A549 (cell line): ENCODE measurements at regions not wholly inside any gene's neighbourhood (a gene's known extent, or its start where the extent isn't known, plus 50 kb on each side); places are given as distances from the start of the nearest gene placed in this dataset.

Experiments
- ATAC-seq, 2 experiments: fragments of 200-7000 bp in 1 of 2; fragments of >200 bp in 1 of 2; cut with Nextera tagmentation in 1 of 2; cut with Tn5 transposase in 1 of 2; 3 replicates each; pipeline versions ENCODE4 v1.8.0 to v1.9.1; 2018 to 2020; ENCODE audit warnings: mild to moderate bottlenecking in 1 of 2, moderate library complexity in 1 of 2
- CTCF ChIA-PET: fragments of 300-600 bp; sonication (Branson Sonifier 250); formaldehyde crosslinking; extraction: SDS; loops from one replicate; lab custom pipeline; 2021; ENCODE audit warnings: antibody characterized with exemption, inconsistent platforms; lab: Yijun Ruan, JAX
- POLR2A ChIA-PET: fragments of 350-600 bp; formaldehyde crosslinking; extraction: SDS; loops from one replicate; lab custom pipeline; 2021; ENCODE audit warnings: antibody characterized with exemption, inconsistent platforms; lab: Yijun Ruan, JAX
- DNase-seq, 2 experiments: peaks; one replicate each; pipeline versions ENCODE4 v3.0.0 to v3.0.0-alpha.2; 2011 to 2016; ENCODE audit warnings: low read depth in 1 of 2, low spot score in 1 of 2
- FAIRE-seq: peaks from 2 replicates; lab custom pipeline; 2011; peaks lifted over from hg19 to GRCh38; lab: Jason Lieb, UNC
- H3K27ac ChIP-seq, 2 experiments: fragments of >200 bp; sonication (Bioruptor Twin); formaldehyde crosslinking; 3 replicates each; pipeline ENCODE4 v1.5.1; 2016 to 2017
- H3K4me1 ChIP-seq: fragments of >200 bp; sonication (Bioruptor Twin); formaldehyde crosslinking; 3 replicates; pipeline ENCODE4 v1.6.1; 2016
- H3K4me2 ChIP-seq: fragments of >200 bp; sonication (Bioruptor Twin); formaldehyde crosslinking; 3 replicates; pipeline ENCODE4 v1.6.1; 2016
- H3K4me3 ChIP-seq: fragments of >200 bp; sonication (Bioruptor Twin); formaldehyde crosslinking; 3 replicates; pipeline ENCODE4 v1.5.1; 2016
- H3K9me3 ChIP-seq: fragments of >200 bp; sonication (Bioruptor Twin); formaldehyde crosslinking; 3 replicates; pipeline ENCODE4 v1.6.1; 2016
- BCL3 ChIP-seq: fragments of >200 bp; sonication (Bioruptor Twin); formaldehyde crosslinking; IDR thresholded peaks from 3 replicates; pipeline ENCODE4 v1.6.1; 2016
- CBX2 ChIP-seq: fragments of 200-600 bp; sonication (generic); IDR thresholded peaks from 2 replicates; pipeline ENCODE4 v1.6.1; 2016; ENCODE audit warnings: low read depth, mild to moderate bottlenecking, borderline replicate concordance
- E2F6 ChIP-seq: IDR thresholded peaks from 2 replicates; pipeline ENCODE4 v1.6.1; 2012; ENCODE audit warnings: low read depth, borderline replicate concordance
- EHF ChIP-seq: fragments of 250-450 bp; sonication (Bioruptor Pico); IDR thresholded peaks from 2 replicates; pipeline ENCODE4 v1.5.0; 2020; ENCODE audit warnings: mild to moderate bottlenecking
- EHMT2 ChIP-seq: fragments of 200-600 bp; sonication (generic); IDR thresholded peaks from 2 replicates; pipeline ENCODE4 v1.6.1; 2016; ENCODE audit warnings: antibody characterized with exemption, low read depth, mild to moderate bottlenecking, moderate library complexity
- ESRRA ChIP-seq: fragments of 150-350 bp; IDR thresholded peaks from 2 replicates; pipeline ENCODE4 v1.6.1; 2014; ENCODE audit warnings: mild to moderate bottlenecking, low read length, borderline replicate concordance
- FOSL2 ChIP-seq, 2 experiments: fragments of 450-650 bp in 1 of 2; fragments of >200 bp in 1 of 2; sonication (Bioruptor Twin) in 1 of 2; formaldehyde crosslinking; IDR thresholded peaks; 2 replicates each; pipeline versions ENCODE4 v1.5.0 to v1.6.1; 2016 to 2020; ENCODE audit warnings: mild to moderate bottlenecking in 1 of 2, moderate library complexity in 1 of 2
- FOXS1 ChIP-seq: fragments of 250-450 bp; sonication (Bioruptor Pico); IDR thresholded peaks from 2 replicates; pipeline ENCODE4 v1.5.0; 2020; ENCODE audit warnings: mild to moderate bottlenecking, moderate library complexity
- GATA3 ChIP-seq: IDR thresholded peaks from 2 replicates; pipeline ENCODE4 v1.6.1; 2012; ENCODE audit warnings: borderline replicate concordance
- HDAC2 ChIP-seq: fragments of 200-600 bp; sonication (generic); IDR thresholded peaks from 2 replicates; pipeline ENCODE4 v1.6.1; 2016
- HOXA7 ChIP-seq: fragments of 250-450 bp; sonication (Bioruptor Pico); IDR thresholded peaks from 2 replicates; pipeline ENCODE4 v1.5.0; 2020; ENCODE audit warnings: mild to moderate bottlenecking, moderate library complexity
- HOXB13 ChIP-seq: fragments of 250-450 bp; sonication (Bioruptor Pico); IDR thresholded peaks from 2 replicates; pipeline ENCODE4 v1.5.0; 2020; ENCODE audit warnings: low read depth, mild to moderate bottlenecking, moderate library complexity
- JUN ChIP-seq, 2 experiments: fragments of >200 bp; sonication (Bioruptor Twin); formaldehyde crosslinking; IDR thresholded peaks; 2 replicates in 1 of 2; 3 replicates in 1 of 2; pipeline ENCODE4 v1.6.1; 2016 to 2017
- MAFK ChIP-seq: fragments of 450-650 bp; IDR thresholded peaks from 2 replicates; pipeline ENCODE4 v1.6.1; 2014; ENCODE audit not compliant: partially characterized antibody
- MAZ ChIP-seq: fragments of 150-350 bp; IDR thresholded peaks from 2 replicates; pipeline ENCODE4 v1.6.1; 2014; ENCODE audit warnings: antibody characterized with exemption, low read depth, low read length, borderline replicate concordance
- NPAS2 ChIP-seq: fragments of 250-450 bp; sonication (Bioruptor Pico); IDR thresholded peaks from 2 replicates; pipeline ENCODE4 v1.8.0; 2022; ENCODE audit warnings: mild to moderate bottlenecking, moderate library complexity, borderline replicate concordance
- NR3C1 ChIP-seq: fragments of >200 bp; sonication (Bioruptor Twin); formaldehyde crosslinking; IDR thresholded peaks from 3 replicates; pipeline ENCODE4 v1.6.1; 2017
- POLR2A ChIP-seq: IDR thresholded peaks from 2 replicates; pipeline ENCODE4 v1.6.1; 2012; ENCODE audit warnings: mild to moderate bottlenecking, low read length
- RARB ChIP-seq: fragments of 250-450 bp; sonication (Bioruptor Pico); IDR thresholded peaks from 2 replicates; pipeline ENCODE4 v1.8.0; 2021; ENCODE audit warnings: mild to moderate bottlenecking, moderate library complexity
- RCOR1 ChIP-seq: fragments of 150-350 bp; IDR thresholded peaks from 2 replicates; pipeline ENCODE4 v1.6.1; 2014; ENCODE audit warnings: antibody characterized with exemption, low read length, low read depth
- RNF2 ChIP-seq: fragments of 200-600 bp; sonication (generic); IDR thresholded peaks from 2 replicates; pipeline ENCODE4 v1.6.1; 2016; ENCODE audit warnings: low read depth, mild to moderate bottlenecking, antibody characterized with exemption, moderate library complexity, borderline replicate concordance
- SMC3 ChIP-seq: fragments of >200 bp; sonication (Bioruptor Twin); formaldehyde crosslinking; IDR thresholded peaks from 3 replicates; pipeline ENCODE4 v1.6.1; 2018; ENCODE audit warnings: inconsistent platforms
- USF2 ChIP-seq: fragments of 450-650 bp; IDR thresholded peaks from 2 replicates; pipeline ENCODE4 v1.6.1; 2014; ENCODE audit warnings: antibody characterized with exemption
- WGBS: methylation state at CpG from one replicate; pipeline ENCODE4 v1.1.6; 2017; ENCODE audit errors: missing lambda C conversion rate; 5-methylcytosine and 5-hydroxymethylcytosine counted together
- TF ChIP-seq, protein P1 (sequence below): fragments of 250-450 bp; sonication (Bioruptor Pico); IDR thresholded peaks from 2 replicates; pipeline ENCODE4 v1.5.0; 2021; ENCODE audit warnings: mild to moderate bottlenecking, moderate library complexity, borderline replicate concordance

DNA sequence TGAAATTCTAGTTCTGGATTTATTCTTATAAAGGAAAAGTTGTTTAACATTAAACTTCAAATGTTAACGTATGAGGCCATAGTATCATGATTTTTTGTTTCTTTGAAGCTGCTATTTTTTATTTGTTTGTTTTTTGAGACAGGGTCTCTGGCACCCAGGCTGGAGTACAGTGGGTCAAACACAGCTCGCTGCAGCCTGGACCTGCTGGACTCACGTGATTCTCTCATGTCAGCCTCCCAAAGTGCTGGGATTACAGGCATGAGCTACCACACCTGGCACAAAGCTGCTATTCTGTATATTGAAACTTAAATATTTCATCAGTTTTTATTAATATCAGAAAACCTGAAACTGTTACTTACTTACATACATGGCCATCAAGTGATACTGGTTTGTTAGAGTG, 89.5 kb upstream of the RPRM start:
- CTCF ChIA-PET: no interaction called here
- no peak overlapping the region for H3K27ac ChIP-seq
- POLR2A ChIA-PET: no interaction called here
- ATAC-seq (no peak), FAIRE-seq (no peak), DNase-seq (no peak)
- H3K4me2 ChIP-seq: no peak overlapping the region
- H3K9me3 ChIP-seq: no peaks in the 10 kb centered on the region
- H3K4me3 ChIP-seq: no peak overlapping the region
- no peak for TF ChIP-seq CBX2
- TF ChIP-seq RCOR1: no peak
- TF ChIP-seq RARB: no peak
- TF ChIP-seq SMC3: no peak
- TF ChIP-seq, protein P1, sequence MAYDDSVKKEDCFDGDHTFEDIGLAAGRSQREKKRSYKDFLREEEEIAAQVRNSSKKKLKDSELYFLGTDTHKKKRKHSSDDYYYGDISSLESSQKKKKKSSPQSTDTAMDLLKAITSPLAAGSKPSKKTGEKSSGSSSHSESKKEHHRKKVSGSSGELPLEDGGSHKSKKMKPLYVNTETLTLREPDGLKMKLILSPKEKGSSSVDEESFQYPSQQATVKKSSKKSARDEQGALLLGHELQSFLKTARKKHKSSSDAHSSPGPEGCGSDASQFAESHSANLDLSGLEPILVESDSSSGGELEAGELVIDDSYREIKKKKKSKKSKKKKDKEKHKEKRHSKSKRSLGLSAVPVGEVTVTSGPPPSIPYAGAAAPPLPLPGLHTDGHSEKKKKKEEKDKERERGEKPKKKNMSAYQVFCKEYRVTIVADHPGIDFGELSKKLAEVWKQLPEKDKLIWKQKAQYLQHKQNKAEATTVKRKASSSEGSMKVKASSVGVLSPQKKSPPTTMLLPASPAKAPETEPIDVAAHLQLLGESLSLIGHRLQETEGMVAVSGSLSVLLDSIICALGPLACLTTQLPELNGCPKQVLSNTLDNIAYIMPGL: no peak
- TF ChIP-seq HDAC2: no peak
- TF ChIP-seq JUN (IDR thresholded peaks at IDR 0.05): no peak
- TF ChIP-seq MAZ: no peak
- WGBS: 6% methylated on average over 3 of the region's 3 CpGs
- H3K4me1 ChIP-seq: no peaks in the 10 kb centered on the region

- H3K4me2 ChIP-seq: no peak overlapping the region
- H3K27ac ChIP-seq: no peak overlapping the region
- H3K4me3 ChIP-seq: no peak overlapping the region
- H3K9me3 ChIP-seq: no peaks in the 10 kb centered on the region
- ATAC-seq (peak in 1 of 2 experiments; percentile 47; a peak in 1 of 6 replicates), DNase-seq (peak in 1 of 2 experiments; percentile 5), FAIRE-seq (no peak)
- ChIA-PET POLR2A (no interaction called here), CTCF (interaction anchor here (0.6 kb wide), 1 partner anchor 1228 kb away, joined by 3 read pairs; no protein-coding TSS in a partner anchor)
- no peaks in the 10 kb centered on the region for H3K4me1 ChIP-seq
- no peak for TF ChIP-seq FOXS1 (CRISPR knock-in tag)
- no peak for TF ChIP-seq ESRRA
- no peak for TF ChIP-seq MAFK
- TF ChIP-seq NPAS2 (CRISPR knock-in tag): no peak
- TF ChIP-seq EHMT2: no peak
- TF ChIP-seq BCL3: no peak
- TF ChIP-seq NR3C1: no peak
- no peak for TF ChIP-seq CBX2
- no peak for TF ChIP-seq RNF2
- no peak for TF ChIP-seq FOSL2 (IDR thresholded peaks at IDR 0.05)
- TF ChIP-seq FOSL2 (CRISPR knock-in tag; IDR thresholded peaks at IDR 0.05): no peak
- TF ChIP-seq GATA3: no peak
- TF ChIP-seq HOXA7 (CRISPR knock-in tag): no peak
- TF ChIP-seq, protein P1: no peak
- TF ChIP-seq POLR2A: no peak
- TF ChIP-seq HOXB13 (CRISPR knock-in tag): no peak
- TF ChIP-seq E2F6: no peak
- no peak for TF ChIP-seq EHF (CRISPR knock-in tag)
- no peak for TF ChIP-seq USF2
- 0% methylated on average over 2 of the region's 3 CpGs for WGBS
Observed at GRCh38 chr2:153575171-153575853, 96.8 kb upstream of the RPRM start.
